GM21528 (cell line): ENCODE measurements at regions not wholly inside any gene's neighbourhood (a gene's known extent, or its start where the extent isn't known, plus 50 kb on each side); places are given as distances from the start of the nearest gene placed in this dataset.
"Not testable (repeated sequence)": the region's sequence is repeated elsewhere in the genome, so short reads cannot be mapped to it uniquely, and the experiment has no call there.

Source experiments
- ATAC-seq: cut with Tn5 transposase; IDR thresholded peaks from one replicate; pipeline ENCODE4 v1.9.1; 2021; ENCODE audit warnings: mild to moderate bottlenecking, moderate library complexity; ENCODE audit not compliant: unreplicated experiment, low FRiP score

GRCh38 chr11:34001557-34002064 is 49.9 kb upstream of the CAPRIN1 start:
- ATAC-seq: no peak

GRCh38 chr11:33999393-33999792 is 52.1 kb upstream of the CAPRIN1 start:
- no peak for ATAC-seq

- no peak for ATAC-seq
Measured at GRCh38 chr11:33997584-33998251, 53.8 kb upstream of the CAPRIN1 start.

- peak; percentile 55 for ATAC-seq
Measured at GRCh38 chr11:33996498-33997454, 54.8 kb upstream of the CAPRIN1 start.

- ATAC-seq: no peak
Measured at GRCh38 chr11:33994937-33995336, 56.6 kb upstream of the CAPRIN1 start.

GRCh38 chr11:33991136-33991535 is 60.4 kb upstream of the CAPRIN1 start:
- not testable (repeated sequence) for ATAC-seq

GRCh38 chr11:33990131-33990530 is 61.4 kb upstream of the CAPRIN1 start:
- ATAC-seq: not testable (repeated sequence)

GRCh38 chr11:33989461-33989860 is 62.1 kb upstream of the CAPRIN1 start:
- ATAC-seq: no peak

GRCh38 chr11:33988586-33989370 is 62.8 kb upstream of the CAPRIN1 start:
- ATAC-seq: no peak

- no peak for ATAC-seq
Measured at GRCh38 chr11:33987975-33988580, 63.5 kb upstream of the CAPRIN1 start.

GRCh38 chr11:33987545-33987944 is 64.0 kb upstream of the CAPRIN1 start:
- no peak for ATAC-seq

- not testable (repeated sequence) for ATAC-seq
Measured at GRCh38 chr11:33986597-33987501, 64.7 kb upstream of the CAPRIN1 start.

- ATAC-seq: no peak
Measured at GRCh38 chr11:33984682-33985389, 66.7 kb upstream of the CAPRIN1 start.

- no peak for ATAC-seq
Measured at GRCh38 chr11:33982661-33983060, 68.9 kb upstream of the CAPRIN1 start.

- ATAC-seq: no peak
Measured at GRCh38 chr11:33980897-33981296, 70.6 kb upstream of the CAPRIN1 start.

GRCh38 chr11:33978376-33978775 is 73.2 kb upstream of the CAPRIN1 start:
- ATAC-seq: no peak

GRCh38 chr11:33977676-33978075 is 73.9 kb upstream of the CAPRIN1 start:
- no peak for ATAC-seq

- no peak for ATAC-seq
Measured at GRCh38 chr11:33976495-33977199, 74.9 kb upstream of the CAPRIN1 start.
